ENCODE measurements at regions not wholly inside any gene's neighbourhood (a gene's known extent, or its start where the extent isn't known, plus 50 kb on each side); places are given as distances from the start of the nearest gene placed in this dataset.

- H2AFZ ChIP-seq (ENCODE audit: low read length) = no peak overlapping the region
- H4K20me1 ChIP-seq (ENCODE audit: insufficient read depth, low read length) = no peaks in the 10 kb centered on the region
- no peaks in the 10 kb centered on the region for H3K9me2 ChIP-seq (ENCODE audit: insufficient read depth, low read length)
- CTCF ChIA-PET (ENCODE audit: unreplicated experiment) = no interaction called here
- BruUV-seq (replicated peaks) = no TSS peak
- H3K36me3 ChIP-seq (ENCODE audit: insufficient read depth, low read length) = no peaks in the 10 kb centered on the region
- intact Hi-C loops (cut with micrococcal nuclease; ENCODE audit: unreplicated experiment) = no loop called here
- peaks cover 4% of the 10 kb centered on the region for H3K4me1 ChIP-seq (ENCODE audit: insufficient read depth, low read length, poor library complexity, severe bottlenecking)
- no peaks in the 10 kb centered on the region for H3K79me2 ChIP-seq (ENCODE audit: insufficient read depth, low read depth, low read length)
- POLR2A ChIA-PET = no interaction called here
- TF ChIP-seq EZH2phosphoT487 (IDR thresholded peaks at IDR 0.05; ENCODE audit: borderline replicate concordance, low read depth, low read length) (no peak), CTCF (conservative IDR thresholded peaks at IDR 0.05; ENCODE audit: low read length) (no peak)
- H3K9me3 ChIP-seq (ENCODE audit: low read length) = no peaks in the 10 kb centered on the region
- no peak overlapping the region for H3K27ac ChIP-seq (ENCODE audit: low read depth, low read length, poor library complexity, severe bottlenecking)
- DNase-seq (ENCODE audit: low spot score) = no peak
- no peak overlapping the region for H3K4me2 ChIP-seq (ENCODE audit: low read length)
- H3K4me3 ChIP-seq (ENCODE audit: low read depth, low read length, poor library complexity, severe bottlenecking) = no peak overlapping the region
Observed at GRCh38 chr5:171697221-171698102, 88.2 kb upstream of the SMIM23 start.

GRCh38 chr5:171700318-171700912, 85.2 kb upstream of the SMIM23 start:
- no peaks in the 10 kb centered on the region for H4K20me1 ChIP-seq (ENCODE audit: insufficient read depth, low read length)
- no peaks in the 10 kb centered on the region for H3K9me3 ChIP-seq (ENCODE audit: low read length)
- no peak overlapping the region for H2AFZ ChIP-seq (ENCODE audit: low read length)
- no peak for DNase-seq (ENCODE audit: low spot score)
- POLR2A ChIA-PET = interaction anchor here (0.7 kb wide), 1 partner anchor 1745 kb away, joined by 4 read pairs; no protein-coding TSS in a partner anchor
- no peak overlapping the region for H3K4me3 ChIP-seq (ENCODE audit: low read depth, low read length, poor library complexity, severe bottlenecking)
- no peak overlapping the region for H3K27ac ChIP-seq (ENCODE audit: low read depth, low read length, poor library complexity, severe bottlenecking)
- H3K9me2 ChIP-seq (ENCODE audit: insufficient read depth, low read length) = no peaks in the 10 kb centered on the region
- H3K4me2 ChIP-seq (ENCODE audit: low read length) = no peak overlapping the region
- CTCF ChIA-PET (ENCODE audit: unreplicated experiment) = no interaction called here
- intact Hi-C loops (cut with micrococcal nuclease; ENCODE audit: unreplicated experiment) = no loop called here
- H3K36me3 ChIP-seq (ENCODE audit: insufficient read depth, low read length) = no peaks in the 10 kb centered on the region
- H3K79me2 ChIP-seq (ENCODE audit: insufficient read depth, low read depth, low read length) = no peaks in the 10 kb centered on the region
- TF ChIP-seq CTCF (conservative IDR thresholded peaks at IDR 0.05; ENCODE audit: low read length) (no peak), EZH2phosphoT487 (IDR thresholded peaks at IDR 0.05; ENCODE audit: borderline replicate concordance, low read depth, low read length) (no peak)
- BruUV-seq (replicated peaks) = no TSS peak
- peaks cover 4% of the 10 kb centered on the region for H3K4me1 ChIP-seq (ENCODE audit: insufficient read depth, low read length, poor library complexity, severe bottlenecking)

GRCh38 chr5:171701100-171701541, 84.5 kb upstream of the SMIM23 start:
- no TSS peak for BruUV-seq (replicated peaks)

More at GRCh38 chr5:171701100-171701541, 84.5 kb upstream of the SMIM23 start:
- intact Hi-C loops (cut with micrococcal nuclease; ENCODE audit: unreplicated experiment) = no loop called here
- no peaks in the 10 kb centered on the region for H4K20me1 ChIP-seq (ENCODE audit: insufficient read depth, low read length)
- no peaks in the 10 kb centered on the region for H3K9me2 ChIP-seq (ENCODE audit: insufficient read depth, low read length)
- DNase-seq (ENCODE audit: low spot score) = no peak
- H3K4me3 ChIP-seq (ENCODE audit: low read depth, low read length, poor library complexity, severe bottlenecking) = no peak overlapping the region
- POLR2A ChIA-PET = interaction anchor here (0.7 kb wide), 1 partner anchor 1746 kb away, joined by 4 read pairs; no protein-coding TSS in a partner anchor
- H3K9me3 ChIP-seq (ENCODE audit: low read length) = no peaks in the 10 kb centered on the region
- TF ChIP-seq EZH2phosphoT487 (IDR thresholded peaks at IDR 0.05; ENCODE audit: borderline replicate concordance, low read depth, low read length) = no peak
- no peak for TF ChIP-seq CTCF (conservative IDR thresholded peaks at IDR 0.05; ENCODE audit: low read length)
- no peaks in the 10 kb centered on the region for H3K79me2 ChIP-seq (ENCODE audit: insufficient read depth, low read depth, low read length)
- CTCF ChIA-PET (ENCODE audit: unreplicated experiment) = no interaction called here
- no peak overlapping the region for H3K27ac ChIP-seq (ENCODE audit: low read depth, low read length, poor library complexity, severe bottlenecking)
- no peak overlapping the region for H3K4me2 ChIP-seq (ENCODE audit: low read length)
- peaks cover 4% of the 10 kb centered on the region for H3K4me1 ChIP-seq (ENCODE audit: insufficient read depth, low read length, poor library complexity, severe bottlenecking)
- H3K36me3 ChIP-seq (ENCODE audit: insufficient read depth, low read length) = no peaks in the 10 kb centered on the region
- H2AFZ ChIP-seq (ENCODE audit: low read length) = no peak overlapping the region

All from OCI-LY7 (cell line).